GM10266 (cell line): ENCODE measurements at regions not wholly inside any gene's neighbourhood (a gene's known extent, or its start where the extent isn't known, plus 50 kb on each side); places are given as distances from the start of the nearest gene placed in this dataset.

ENCODE experiments used
- DNase-seq: peaks from one replicate; pipeline ENCODE4 v3.0.0; 2012; ENCODE audit errors: extremely low spot score
- CTCF ChIP-seq: IDR thresholded peaks from 2 replicates; pipeline ENCODE4 v1.5.1; 2012; ENCODE audit warnings: mild to moderate bottlenecking, low read depth; ENCODE audit not compliant: control insufficient read depth, insufficient read depth; ENCODE audit errors: missing control alignments

- peak; percentile 5 for TF ChIP-seq CTCF
- DNase-seq: no peak
These were observed 989.4 kb downstream of the CCSER2 start for GRCh38 chr10:85317827-85318226.

DNA sequence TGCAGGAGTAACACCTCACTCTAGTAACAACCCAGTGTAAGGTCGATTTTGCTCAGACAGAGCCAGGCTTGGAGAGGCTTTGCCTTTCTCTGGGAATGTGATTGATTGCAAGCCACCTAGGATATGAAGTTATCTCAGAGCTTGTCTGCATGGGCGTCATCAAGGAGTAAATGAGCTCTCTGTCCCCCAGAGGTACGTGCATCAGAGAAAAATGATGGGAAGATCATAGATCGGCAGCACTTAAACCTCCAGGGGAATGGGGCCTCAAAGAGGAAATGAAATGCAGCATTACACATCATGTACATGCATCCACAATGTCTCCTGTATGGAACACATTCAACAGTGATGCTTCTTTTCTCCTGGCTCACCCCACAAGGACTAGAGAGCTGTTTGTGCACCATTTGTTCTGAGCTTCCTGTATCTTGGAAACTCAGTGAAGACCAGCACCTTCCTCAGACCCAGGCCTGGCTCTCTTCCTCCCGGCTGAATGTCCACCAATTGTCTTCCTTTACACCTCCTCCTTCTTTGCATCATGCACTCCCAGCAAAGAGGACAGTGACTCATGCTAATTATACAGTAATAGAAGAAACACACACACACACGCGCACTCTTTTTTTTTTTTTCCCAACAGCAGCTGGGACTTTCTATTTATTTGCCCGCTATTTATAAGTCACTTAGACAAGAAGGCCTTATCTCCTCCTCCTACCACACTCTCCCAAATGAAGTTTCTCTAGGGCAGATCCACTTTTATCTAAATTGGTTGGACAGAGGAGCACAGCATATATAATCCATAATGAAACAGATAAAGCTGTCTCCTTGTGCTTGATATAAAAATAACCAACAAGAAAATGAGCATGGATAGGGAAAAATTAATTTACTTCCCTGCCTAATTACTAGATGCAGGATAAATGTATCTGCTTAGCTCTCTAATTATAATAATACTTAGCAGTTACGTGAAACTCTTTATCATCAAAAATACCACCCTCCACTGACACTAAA lies 990.7 kb downstream of the CCSER2 start:
- DNase-seq: no peak
- TF ChIP-seq CTCF: no peak

- no peak for TF ChIP-seq CTCF
- DNase-seq: no peak
These were observed 991.4 kb downstream of the CCSER2 start for GRCh38 chr10:85319826-85320225.

- TF ChIP-seq CTCF: no peak
- no peak for DNase-seq
These were observed 1005.2 kb downstream of the CCSER2 start for GRCh38 chr10:85333594-85333993.

DNA sequence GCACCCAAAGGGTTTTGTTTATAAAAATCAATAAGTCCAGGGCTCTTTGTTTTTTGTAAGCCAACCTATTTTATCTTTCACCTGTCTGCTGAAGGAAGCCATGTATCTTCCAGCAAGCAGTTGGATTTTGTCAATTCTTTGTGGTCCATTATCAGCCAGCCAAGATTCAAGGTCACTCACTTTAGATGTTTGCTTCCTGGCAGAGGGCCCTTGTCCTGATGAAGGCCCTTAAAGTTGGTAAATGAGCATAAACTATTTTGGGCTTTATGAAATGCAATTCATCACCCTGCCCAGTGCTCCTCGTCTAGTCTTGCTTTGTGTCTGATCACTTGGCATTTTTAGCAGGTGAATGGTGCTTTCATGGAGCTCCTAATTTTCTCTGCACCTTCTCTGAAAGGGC lies 1004.2 kb downstream of the GRID1 start:
- DNase-seq: no peak
- no peak for TF ChIP-seq CTCF

DNA sequence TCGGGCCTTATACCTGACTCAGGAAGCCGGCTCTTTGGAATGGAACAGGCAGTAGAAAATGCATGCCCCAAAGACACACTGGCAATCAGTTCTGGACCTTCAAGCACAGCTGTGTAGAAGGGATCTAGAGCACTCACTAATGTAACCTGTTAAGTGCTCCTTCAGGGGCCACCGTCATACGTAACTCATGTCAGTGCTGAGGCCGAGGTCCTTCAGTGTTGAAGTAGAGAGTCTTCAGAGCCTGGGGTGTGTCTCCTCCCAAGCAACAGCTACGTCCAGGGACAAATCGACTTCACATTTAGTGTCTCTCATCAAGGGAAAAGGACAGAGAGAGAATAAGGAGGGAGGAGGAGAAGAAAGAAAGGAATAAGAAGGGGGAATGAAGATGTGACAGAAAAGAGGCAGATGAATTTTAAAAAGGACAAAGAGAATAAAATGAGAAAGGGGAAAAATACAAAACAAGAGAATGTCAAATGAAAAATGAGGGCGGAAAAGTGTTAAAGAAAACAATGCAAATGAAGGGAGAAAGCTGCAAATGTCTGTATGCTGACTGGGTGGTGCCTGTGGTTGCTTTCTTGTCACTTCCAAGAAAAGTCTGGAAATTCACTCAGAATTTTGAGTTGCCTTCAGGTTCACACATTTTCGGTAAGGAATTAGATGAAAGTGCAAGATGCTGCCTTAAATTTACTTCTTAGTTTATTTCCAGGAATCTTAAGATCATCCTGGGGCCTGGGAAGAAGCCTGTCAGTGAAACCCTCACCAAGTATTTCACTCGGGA lies 989.4 kb downstream of the GRID1 start:
- no peak for TF ChIP-seq CTCF
- DNase-seq: no peak
